H1 (cell line): ENCODE measurements at regions not wholly inside any gene's neighbourhood (a gene's known extent, or its start where the extent isn't known, plus 50 kb on each side); places are given as distances from the start of the nearest gene placed in this dataset.

ENCODE experiments used
- EZH2 ChIP-seq: fragments of 200-600 bp; sonication (generic); IDR thresholded peaks from 2 replicates; pipeline ENCODE4 v1.7.1; 2012; ENCODE audit warnings: low read depth, mild to moderate bottlenecking, moderate library complexity, low read length, inconsistent platforms; ENCODE audit not compliant: severe bottlenecking
- GTF2F1 ChIP-seq: IDR thresholded peaks from 2 replicates; pipeline ENCODE4 v1.6.1; 2012; ENCODE audit warnings: low read depth, low read length, improper control_type of control experiment, borderline replicate concordance
- HDAC2 ChIP-seq, 2 experiments: fragments of 300-600 bp in 1 of 2; sonication (generic) in 1 of 2; IDR thresholded peaks; 2 replicates each; pipeline ENCODE4 v1.6.1; 2011 to 2012; ENCODE audit warnings: low read depth in 2 of 2, low read length in 2 of 2, mild to moderate bottlenecking in 2 of 2, moderate library complexity in 2 of 2, borderline replicate concordance in 1 of 2, inconsistent platforms in 1 of 2
- NRF1 ChIP-seq: IDR thresholded peaks from 2 replicates; pipeline ENCODE4 v1.6.1; 2011; ENCODE audit warnings: mild to moderate bottlenecking, low read depth, low read length, improper control_type of control experiment
- POLR2A ChIP-seq, 2 experiments: IDR thresholded peaks; 1 replicate in 1 of 2; 2 replicates in 1 of 2; pipeline ENCODE4 v1.6.1; 2011; ENCODE audit warnings: low read depth in 2 of 2, low read length in 2 of 2, mild to moderate bottlenecking in 2 of 2; ENCODE audit errors: control extremely low read depth in 1 of 2
- SIRT6 ChIP-seq: IDR thresholded peaks from one replicate; pipeline ENCODE4 v1.7.1; 2012; ENCODE audit warnings: low read length, inconsistent platforms
- SUZ12 ChIP-seq: fragments of 200-600 bp; sonication (generic); IDR thresholded peaks from 2 replicates; pipeline ENCODE4 v1.6.1; 2012; ENCODE audit warnings: mild to moderate bottlenecking, inconsistent platforms, low read length, moderate library complexity, mixed read lengths
- TAF1 ChIP-seq: IDR thresholded peaks from 2 replicates; pipeline ENCODE4 v1.6.1; 2011; ENCODE audit warnings: mild to moderate bottlenecking, low read depth, low read length
- TF ChIP-seq, protein P1 (sequence below), 3 experiments: IDR thresholded peaks; 1 replicate in 2 of 3; 2 replicates in 1 of 3; pipeline versions ENCODE4 v1.5.1 to v1.6.1; 2011; ENCODE audit warnings: low read length in 3 of 3, mild to moderate bottlenecking in 3 of 3, inconsistent platforms in 2 of 3, low read depth in 1 of 3, moderate library complexity in 1 of 3; ENCODE audit not compliant: insufficient read depth in 1 of 3; ENCODE audit errors: control extremely low read depth in 1 of 3
- TF ChIP-seq, protein P2 (sequence below): IDR thresholded peaks from 2 replicates; pipeline ENCODE4 v1.6.1; 2012; ENCODE audit warnings: inconsistent platforms

DNA sequence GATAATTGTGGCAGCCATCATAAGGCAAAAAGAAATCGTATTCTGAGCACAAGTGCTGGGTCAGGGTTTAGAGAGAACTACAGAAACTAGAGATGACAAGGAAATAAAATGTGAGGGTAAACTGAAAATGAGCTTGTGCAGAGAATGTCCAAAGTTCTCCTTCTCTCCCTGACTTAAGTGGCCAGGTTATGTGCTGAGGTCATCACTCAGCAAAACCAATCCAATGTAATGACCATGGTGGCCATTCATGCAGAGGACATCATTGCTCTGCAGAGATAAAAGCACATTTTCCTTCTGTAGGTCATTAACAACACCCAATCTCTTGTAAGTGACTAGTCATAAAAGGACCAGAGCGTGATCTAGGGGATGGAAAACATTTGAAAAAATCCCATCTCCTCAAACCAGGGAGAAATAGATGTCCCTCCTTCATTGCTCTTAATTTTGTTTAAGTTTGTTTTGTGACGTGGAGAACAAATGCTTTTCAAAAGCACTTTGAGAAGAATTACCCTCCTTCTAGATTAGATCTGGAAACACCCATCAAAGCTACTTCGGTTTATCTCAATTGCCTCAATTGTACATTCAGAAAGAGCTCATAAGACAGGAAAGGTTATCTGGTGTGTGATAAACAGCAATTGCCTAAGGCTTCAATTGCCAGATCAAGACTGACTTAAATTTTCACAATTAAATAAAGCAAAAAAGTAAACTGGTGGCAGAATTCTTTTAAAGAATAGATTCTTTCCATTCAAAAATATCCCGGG lies 173.4 kb downstream of the SERPINI1 start:
- TF ChIP-seq, protein P1, sequence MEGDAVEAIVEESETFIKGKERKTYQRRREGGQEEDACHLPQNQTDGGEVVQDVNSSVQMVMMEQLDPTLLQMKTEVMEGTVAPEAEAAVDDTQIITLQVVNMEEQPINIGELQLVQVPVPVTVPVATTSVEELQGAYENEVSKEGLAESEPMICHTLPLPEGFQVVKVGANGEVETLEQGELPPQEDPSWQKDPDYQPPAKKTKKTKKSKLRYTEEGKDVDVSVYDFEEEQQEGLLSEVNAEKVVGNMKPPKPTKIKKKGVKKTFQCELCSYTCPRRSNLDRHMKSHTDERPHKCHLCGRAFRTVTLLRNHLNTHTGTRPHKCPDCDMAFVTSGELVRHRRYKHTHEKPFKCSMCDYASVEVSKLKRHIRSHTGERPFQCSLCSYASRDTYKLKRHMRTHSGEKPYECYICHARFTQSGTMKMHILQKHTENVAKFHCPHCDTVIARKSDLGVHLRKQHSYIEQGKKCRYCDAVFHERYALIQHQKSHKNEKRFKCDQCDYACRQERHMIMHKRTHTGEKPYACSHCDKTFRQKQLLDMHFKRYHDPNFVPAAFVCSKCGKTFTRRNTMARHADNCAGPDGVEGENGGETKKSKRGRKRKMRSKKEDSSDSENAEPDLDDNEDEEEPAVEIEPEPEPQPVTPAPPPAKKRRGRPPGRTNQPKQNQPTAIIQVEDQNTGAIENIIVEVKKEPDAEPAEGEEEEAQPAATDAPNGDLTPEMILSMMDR (IDR thresholded peaks at IDR 0.05; ENCODE audit: control extremely low read depth in 1 of 3, insufficient read depth in 1 of 3, low read depth in 1 of 3, low read length in 3 of 3), result no peak
- TF ChIP-seq TAF1 (no peak), EZH2 (no peak), POLR2A (IDR thresholded peaks at IDR 0.05; ENCODE audit: control extremely low read depth in 1 of 2, low read depth in 2 of 2, low read length in 2 of 2) (no peak), NRF1 (no peak), GTF2F1 (no peak), SIRT6 (no peak), SUZ12 (no peak), HDAC2 (IDR thresholded peaks at IDR 0.05; ENCODE audit: borderline replicate concordance in 1 of 2, low read depth in 2 of 2, low read length in 2 of 2) (no peak)
- TF ChIP-seq, protein P2, sequence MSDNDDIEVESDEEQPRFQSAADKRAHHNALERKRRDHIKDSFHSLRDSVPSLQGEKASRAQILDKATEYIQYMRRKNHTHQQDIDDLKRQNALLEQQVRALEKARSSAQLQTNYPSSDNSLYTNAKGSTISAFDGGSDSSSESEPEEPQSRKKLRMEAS, result no peak
